ENCODE measurements at regions not wholly inside any gene's neighbourhood (a gene's known extent, or its start where the extent isn't known, plus 50 kb on each side); places are given as distances from the start of the nearest gene placed in this dataset.

- H2BK15ac ChIP-seq (ENCODE audit: low read length) = no peak overlapping the region
- no peaks in the 10 kb centered on the region for H3K79me1 ChIP-seq (ENCODE audit: low read depth, low read length)
- no peak overlapping the region for H2AK5ac ChIP-seq (ENCODE audit: low read depth, low read length)
- H3K4me2 ChIP-seq (ENCODE audit: insufficient read depth in 1 of 2, low read depth in 2 of 2, low read length in 2 of 2) = no peak overlapping the region; a peak in 1 of 4 replicates
- H3K4me3 ChIP-seq (ENCODE audit: extremely low read depth in 1 of 4, insufficient read depth in 2 of 4, low read depth in 3 of 4, low read length in 4 of 4) = no peak overlapping the region
- no peak overlapping the region for H2BK120ac ChIP-seq (replicated peaks; ENCODE audit: low read depth, low read length)
- H3K56ac ChIP-seq (replicated peaks; ENCODE audit: insufficient read length, low read depth, low read length) = no peak overlapping the region
- H4K91ac ChIP-seq (replicated peaks; ENCODE audit: insufficient read length, low read length) = no peak overlapping the region
- ChIA-PET CTCF (ENCODE audit: partially characterized antibody) (no interaction called here), POLR2A (ENCODE audit: partially characterized antibody) (no interaction called here)
- no peak overlapping the region for H4K5ac ChIP-seq (ENCODE audit: insufficient read length, low read depth, low read length)
- H2BK20ac ChIP-seq (ENCODE audit: low read length) = no peak overlapping the region
- H3K4me1 ChIP-seq (replicated peaks in 1 of 4; ENCODE audit: control insufficient read depth in 3 of 4, insufficient read depth in 4 of 4, low read length in 3 of 4) = peaks cover 0 to 6% (median 0%) of the 10 kb centered on the region in 4 experiments; a peak in 1 of 7 replicates
- H3K27ac ChIP-seq (ENCODE audit: low read depth, low read length) = no peak overlapping the region
- H3K36me3 ChIP-seq (ENCODE audit: control insufficient read depth in 2 of 4, insufficient read depth in 4 of 4, low read length in 3 of 4) = no peaks in the 10 kb centered on the region
- H3K23me2 ChIP-seq (ENCODE audit: low read depth, low read length) = no peaks in the 10 kb centered on the region
- DNase-seq (ENCODE audit: low read depth in 1 of 2, low spot score in 2 of 2) (no peak), FAIRE-seq (no peak)
- WGBS, 2 experiments (ENCODE audit: extremely low coverage in 1 of 2, insufficient coverage in 1 of 2, insufficient read length in 1 of 2, insufficient replicate concordance in 2 of 2, low coverage in 1 of 2, low lambda C conversion rate in 2 of 2, missing lambda C conversion rate in 1 of 2) = 78% methylated on average over 6 of the region's 7 CpGs; no CpG with 5 or more reads in 1 of the 2 experiments
- no peaks in the 10 kb centered on the region for H3K9me3 ChIP-seq (ENCODE audit: insufficient read depth in 2 of 2, low read depth in 1 of 2, low read length in 1 of 2)
- no peak overlapping the region for H4K8ac ChIP-seq (ENCODE audit: extremely low read depth, insufficient read depth, low read length)
- no peak overlapping the region for H2BK12ac ChIP-seq (ENCODE audit: low read depth, low read length)
- no peaks in the 10 kb centered on the region for H3K79me2 ChIP-seq (ENCODE audit: control insufficient read depth in 1 of 2, insufficient read depth in 2 of 2, low read length in 2 of 2)
- no peak overlapping the region for H2AFZ ChIP-seq (ENCODE audit: low read length)
- H4K20me1 ChIP-seq (replicated peaks in 1 of 2; ENCODE audit: control insufficient read depth in 1 of 2, insufficient read depth in 2 of 2, low read length in 2 of 2) = no peaks in the 10 kb centered on the region
- no peak overlapping the region for H3K18ac ChIP-seq (ENCODE audit: extremely low read depth, low read length)
- no peaks in the 10 kb centered on the region for H3K27me3 ChIP-seq (replicated peaks in 1 of 4; ENCODE audit: control insufficient read depth in 3 of 4, extremely low read depth in 1 of 4, insufficient read depth in 3 of 4, low read length in 3 of 4)
- H3K4ac ChIP-seq (replicated peaks; ENCODE audit: insufficient read length, low read depth, low read length) = no peak overlapping the region
- H3K9ac ChIP-seq (replicated peaks in 1 of 4; ENCODE audit: extremely low read depth in 1 of 4, low read depth in 3 of 4, low read length in 3 of 4) = no peak overlapping the region
- H2BK5ac ChIP-seq (ENCODE audit: low read depth, low read length) = no peak overlapping the region
- H3K23ac ChIP-seq (ENCODE audit: insufficient read length) = no peak overlapping the region
- H3K14ac ChIP-seq (ENCODE audit: insufficient read length) = no peak overlapping the region
- TF ChIP-seq NANOG (IDR thresholded peaks at IDR 0.05; ENCODE audit: insufficient read depth, low read depth, low read length, poor library complexity, severe bottlenecking) = peak; percentile 16
- TF ChIP-seq, protein P1, sequence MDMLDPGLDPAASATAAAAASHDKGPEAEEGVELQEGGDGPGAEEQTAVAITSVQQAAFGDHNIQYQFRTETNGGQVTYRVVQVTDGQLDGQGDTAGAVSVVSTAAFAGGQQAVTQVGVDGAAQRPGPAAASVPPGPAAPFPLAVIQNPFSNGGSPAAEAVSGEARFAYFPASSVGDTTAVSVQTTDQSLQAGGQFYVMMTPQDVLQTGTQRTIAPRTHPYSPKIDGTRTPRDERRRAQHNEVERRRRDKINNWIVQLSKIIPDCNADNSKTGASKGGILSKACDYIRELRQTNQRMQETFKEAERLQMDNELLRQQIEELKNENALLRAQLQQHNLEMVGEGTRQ (IDR thresholded peaks at IDR 0.05; ENCODE audit: low read length) = no peak
- no peak for TF ChIP-seq CTCF (IDR thresholded peaks at IDR 0.05; ENCODE audit: control extremely low read depth in 1 of 3, insufficient read depth in 1 of 3, low read depth in 1 of 3, low read length in 3 of 3)
- TF ChIP-seq RFX5 (IDR thresholded peaks at IDR 0.05; ENCODE audit: borderline replicate concordance, low read depth, low read length) = no peak
- TF ChIP-seq E2F6 (IDR thresholded peaks at IDR 0.05) = 0 out of 2 replicates have a peak, but pooled peaks have one; percentile 12
- no peak for TF ChIP-seq MAFK (IDR thresholded peaks at IDR 0.05; ENCODE audit: low read depth, low read length)
- TF ChIP-seq BCL11A (IDR thresholded peaks at IDR 0.05; ENCODE audit: low read depth in 2 of 2, low read length in 2 of 2) = no peak
- no peak for TF ChIP-seq ASH2L (IDR thresholded peaks at IDR 0.05; ENCODE audit: low read length)
- TF ChIP-seq CREB1 (IDR thresholded peaks at IDR 0.05) = no peak
- TF ChIP-seq SRF (IDR thresholded peaks at IDR 0.05; ENCODE audit: low read depth, low read length) = no peak
Measured at GRCh38 chr4:14867847-14868246, 134.4 kb upstream of the CPEB2 start.

All from H1 (cell line).